ENCODE measurements at regions not wholly inside any gene's neighbourhood (a gene's known extent, or its start where the extent isn't known, plus 50 kb on each side); places are given as distances from the start of the nearest gene placed in this dataset.

GRCh38 chr4:178664621-178665020 is 1222.4 kb upstream of the AGA start:
- no peak for TF ChIP-seq CTCF (conservative IDR thresholded peaks at IDR 0.05)
- no peak for TF ChIP-seq ZFX (IDR thresholded peaks at IDR 0.05)

Data from C4-2B (cell line).